Karpas-422 (cell line): ENCODE measurements at regions not wholly inside any gene's neighbourhood (a gene's known extent, or its start where the extent isn't known, plus 50 kb on each side); places are given as distances from the start of the nearest gene placed in this dataset.

Experiments
- DNase-seq: peaks from one replicate; pipeline ENCODE4 v3.0.0-alpha.2; 2015
- H2AFZ ChIP-seq: fragments of 200-600 bp; sonication (generic); 2 replicates; pipeline ENCODE4 v1.6.1; 2014; ENCODE audit warnings: antibody characterized with exemption, low read length, mixed read lengths
- H3K27ac ChIP-seq: fragments of 200-600 bp; sonication (generic); 2 replicates; pipeline ENCODE4 v1.5.1; 2014; ENCODE audit warnings: mild to moderate bottlenecking, low read length, moderate library complexity
- H3K27me3 ChIP-seq: fragments of 200-600 bp; sonication (generic); 2 replicates; pipeline ENCODE4 v1.6.1; 2014; ENCODE audit warnings: low read length, mixed read lengths
- H3K36me3 ChIP-seq: fragments of 200-600 bp; sonication (generic); 2 replicates; pipeline ENCODE4 v1.6.1; 2014; ENCODE audit warnings: low read length, mixed read lengths; ENCODE audit not compliant: insufficient read depth
- H3K4me1 ChIP-seq: fragments of 200-600 bp; sonication (generic); 2 replicates; pipeline ENCODE4 v1.6.1; 2014; ENCODE audit warnings: mild to moderate bottlenecking, low read length, mixed read lengths
- H3K4me2 ChIP-seq: fragments of 200-600 bp; sonication (generic); 2 replicates; pipeline ENCODE4 v1.6.1; 2014; ENCODE audit warnings: low read length, low read depth, mild to moderate bottlenecking; ENCODE audit not compliant: poor library complexity, severe bottlenecking
- H3K4me3 ChIP-seq: fragments of 200-600 bp; sonication (generic); 2 replicates; pipeline ENCODE4 v1.5.1; 2014; ENCODE audit warnings: mild to moderate bottlenecking, antibody characterized with exemption, low read length, mixed read lengths
- H3K79me2 ChIP-seq: fragments of 200-600 bp; sonication (generic); 2 replicates; pipeline ENCODE4 v1.6.1; 2014; ENCODE audit warnings: mild to moderate bottlenecking, low read length, mixed read lengths
- H3K9ac ChIP-seq: fragments of 200-600 bp; sonication (generic); 2 replicates; pipeline ENCODE4 v1.6.0; 2014; ENCODE audit warnings: low read length
- H3K9me2 ChIP-seq: fragments of 200-600 bp; sonication (generic), shearing (Covaris generic); replicated peaks from 2 replicates; pipeline ENCODE4 v1.6.0; 2014; ENCODE audit warnings: mild to moderate bottlenecking, low read length, moderate library complexity; ENCODE audit not compliant: insufficient read depth
- H3K9me3 ChIP-seq: fragments of 300-700, 200-600 bp; sonication (generic); 2 replicates; pipeline ENCODE4 v1.6.1; 2014; ENCODE audit warnings: low read length, mixed read lengths
- H4K20me1 ChIP-seq: fragments of 200-600 bp; sonication (generic); 2 replicates; pipeline ENCODE4 v1.6.1; 2014; ENCODE audit warnings: mild to moderate bottlenecking, antibody characterized with exemption, low read length, low read depth; ENCODE audit not compliant: insufficient read depth

DNA sequence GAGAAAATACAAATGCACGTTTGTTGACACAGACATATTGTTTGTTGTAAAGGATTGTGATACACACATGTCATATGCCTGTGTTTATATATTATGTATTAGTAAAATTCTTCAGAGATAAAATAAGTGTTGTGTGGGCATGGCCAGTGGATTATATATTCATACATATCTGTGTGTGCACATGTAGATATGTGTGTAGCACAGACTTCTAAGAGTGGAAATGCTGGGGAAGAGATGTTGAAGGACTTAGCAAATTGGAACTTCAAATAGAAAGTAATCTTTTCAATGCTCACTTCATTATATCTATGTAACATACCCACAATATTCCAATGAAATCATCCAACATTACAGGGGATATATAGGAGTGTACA is 413.2 kb downstream of the LMO7 start:
- Histone ChIP-seq H3K79me2 (no peaks in the 10 kb centered on the region), H4K20me1 (no peaks in the 10 kb centered on the region), H3K27me3 (no peaks in the 10 kb centered on the region), H3K4me3 (no peak overlapping the region), H3K9ac (no peak overlapping the region), H2AFZ (no peak overlapping the region), H3K27ac (no peak overlapping the region), H3K9me2 (no peaks in the 10 kb centered on the region), H3K36me3 (no peaks in the 10 kb centered on the region), H3K4me1 (no peaks in the 10 kb centered on the region), H3K9me3 (no peaks in the 10 kb centered on the region), H3K4me2 (no peak overlapping the region)
- DNase-seq, result no peak

DNA sequence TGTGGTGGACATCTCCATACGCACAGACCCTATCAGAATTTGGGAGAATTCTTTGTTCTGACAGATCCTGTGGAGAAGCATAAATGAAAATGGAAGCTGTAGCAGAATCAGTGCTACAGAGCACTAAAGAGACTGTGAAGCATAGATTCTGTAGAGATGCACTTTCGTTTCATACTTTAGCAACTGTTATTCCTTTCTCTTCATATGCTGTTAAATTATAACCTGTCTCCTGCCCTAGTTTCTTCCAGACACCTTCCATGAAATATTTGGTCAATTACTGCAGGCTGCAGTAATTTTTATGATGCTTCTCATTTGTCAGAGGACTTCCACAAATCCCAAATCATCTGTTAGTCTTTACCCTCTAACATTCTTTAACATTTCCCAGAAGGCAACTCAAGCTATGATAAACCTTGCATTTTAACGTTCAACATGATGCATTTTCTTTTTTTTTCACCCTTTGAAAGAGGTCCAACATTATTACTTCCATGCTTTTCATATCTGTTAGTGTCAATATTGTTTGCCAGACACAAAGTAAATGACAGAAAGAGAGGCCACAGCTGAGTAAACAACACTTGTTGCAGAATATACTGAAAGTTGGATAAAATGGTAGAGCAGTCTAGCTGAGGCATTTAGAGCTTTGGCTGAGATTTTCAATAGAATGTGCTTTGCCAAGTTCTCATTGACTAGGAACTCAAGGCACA is 412.7 kb downstream of the LMO7 start:
- H4K20me1 ChIP-seq, result no peaks in the 10 kb centered on the region
- no peak for DNase-seq
- no peak overlapping the region for H3K4me2 ChIP-seq
- H3K9me2 ChIP-seq, result no peaks in the 10 kb centered on the region
- H3K9ac ChIP-seq, result no peak overlapping the region
- H3K36me3 ChIP-seq, result no peaks in the 10 kb centered on the region
- no peaks in the 10 kb centered on the region for H3K79me2 ChIP-seq
- H3K27me3 ChIP-seq, result no peaks in the 10 kb centered on the region
- H2AFZ ChIP-seq, result no peak overlapping the region
- no peak overlapping the region for H3K4me3 ChIP-seq
- H3K27ac ChIP-seq, result no peak overlapping the region
- no peaks in the 10 kb centered on the region for H3K9me3 ChIP-seq
- H3K4me1 ChIP-seq, result no peaks in the 10 kb centered on the region

DNA sequence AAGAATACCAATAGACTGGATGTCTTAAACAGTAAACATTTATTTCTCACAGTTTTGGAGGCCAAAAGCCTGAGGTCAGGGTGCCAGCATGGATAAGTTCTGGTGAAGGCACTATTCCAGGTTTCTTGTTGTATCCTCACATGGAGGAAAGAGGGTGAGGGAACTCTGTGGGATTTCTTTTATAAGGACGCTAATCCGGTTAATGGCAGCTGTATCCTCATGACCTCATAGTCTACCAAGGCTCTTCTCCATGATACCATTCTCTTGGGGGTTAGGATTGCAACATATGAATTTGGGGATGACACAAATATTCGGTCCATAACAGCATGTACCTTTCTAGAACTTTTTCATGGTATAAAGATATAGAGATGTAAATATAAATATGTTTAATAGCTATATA is 412.0 kb downstream of the LMO7 start:
- H3K27ac ChIP-seq, result no peak overlapping the region
- H3K9me2 ChIP-seq, result no peaks in the 10 kb centered on the region
- no peak overlapping the region for H2AFZ ChIP-seq
- no peak overlapping the region for H3K4me3 ChIP-seq
- H4K20me1 ChIP-seq, result no peaks in the 10 kb centered on the region
- H3K9ac ChIP-seq, result no peak overlapping the region
- no peak for DNase-seq
- no peaks in the 10 kb centered on the region for H3K79me2 ChIP-seq
- no peaks in the 10 kb centered on the region for H3K27me3 ChIP-seq
- no peaks in the 10 kb centered on the region for H3K36me3 ChIP-seq
- no peak overlapping the region for H3K4me2 ChIP-seq
- no peaks in the 10 kb centered on the region for H3K9me3 ChIP-seq
- no peaks in the 10 kb centered on the region for H3K4me1 ChIP-seq

- no peaks in the 10 kb centered on the region for H4K20me1 ChIP-seq
- no peak overlapping the region for H2AFZ ChIP-seq
- no peaks in the 10 kb centered on the region for H3K9me3 ChIP-seq
- no peaks in the 10 kb centered on the region for H3K36me3 ChIP-seq
- H3K79me2 ChIP-seq, result no peaks in the 10 kb centered on the region
- H3K4me2 ChIP-seq, result no peak overlapping the region
- H3K9ac ChIP-seq, result no peak overlapping the region
- DNase-seq, result no peak
- no peaks in the 10 kb centered on the region for H3K9me2 ChIP-seq
- no peak overlapping the region for H3K4me3 ChIP-seq
- no peak overlapping the region for H3K27ac ChIP-seq
- no peaks in the 10 kb centered on the region for H3K4me1 ChIP-seq
- H3K27me3 ChIP-seq, result no peaks in the 10 kb centered on the region
Measured at GRCh38 chr13:76043874-76044273, 407.7 kb downstream of the LMO7 start.

GRCh38 chr13:76038920-76039716 is 403.0 kb downstream of the LMO7 start:
- H3K79me2 ChIP-seq, result no peaks in the 10 kb centered on the region
- no peaks in the 10 kb centered on the region for H3K9me2 ChIP-seq
- no peaks in the 10 kb centered on the region for H4K20me1 ChIP-seq
- no peak overlapping the region for H3K9ac ChIP-seq
- H3K4me1 ChIP-seq, result no peaks in the 10 kb centered on the region
- no peaks in the 10 kb centered on the region for H3K36me3 ChIP-seq
- H3K4me3 ChIP-seq, result no peak overlapping the region
- no peak overlapping the region for H2AFZ ChIP-seq
- no peak overlapping the region for H3K4me2 ChIP-seq
- no peak for DNase-seq
- H3K27ac ChIP-seq, result no peak overlapping the region
- H3K27me3 ChIP-seq, result no peaks in the 10 kb centered on the region
- no peaks in the 10 kb centered on the region for H3K9me3 ChIP-seq

DNA sequence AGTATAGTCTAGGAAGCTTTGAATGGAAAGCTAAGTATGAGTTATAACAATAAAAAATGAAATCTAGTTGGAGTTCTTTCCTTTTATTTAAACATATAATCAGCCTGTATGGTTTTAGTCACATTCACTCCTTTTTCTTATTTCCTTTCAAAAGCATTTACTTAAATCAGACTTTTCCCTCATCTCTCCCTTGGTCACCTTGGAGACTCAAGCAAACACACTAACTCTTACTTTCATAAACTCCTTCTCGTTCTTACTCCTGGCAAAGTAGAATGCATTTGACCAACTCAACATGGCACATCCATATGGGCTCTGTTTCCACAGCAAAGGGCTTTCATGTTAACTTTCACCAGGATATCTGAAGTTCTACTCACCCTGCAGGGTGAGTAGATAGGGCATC is 400.0 kb downstream of the LMO7 start:
- Histone ChIP-seq H3K4me3 (no peak overlapping the region), H3K27me3 (no peaks in the 10 kb centered on the region), H2AFZ (no peak overlapping the region), H3K9ac (no peak overlapping the region), H3K9me3 (no peaks in the 10 kb centered on the region), H3K36me3 (no peaks in the 10 kb centered on the region), H3K4me1 (no peaks in the 10 kb centered on the region), H3K4me2 (no peak overlapping the region), H4K20me1 (no peaks in the 10 kb centered on the region), H3K9me2 (no peaks in the 10 kb centered on the region), H3K79me2 (no peaks in the 10 kb centered on the region), H3K27ac (no peak overlapping the region)
- no peak for DNase-seq

GRCh38 chr13:76035711-76036110 is 399.6 kb downstream of the LMO7 start:
- no peak overlapping the region for H2AFZ ChIP-seq
- H3K4me3 ChIP-seq, result no peak overlapping the region

DNA sequence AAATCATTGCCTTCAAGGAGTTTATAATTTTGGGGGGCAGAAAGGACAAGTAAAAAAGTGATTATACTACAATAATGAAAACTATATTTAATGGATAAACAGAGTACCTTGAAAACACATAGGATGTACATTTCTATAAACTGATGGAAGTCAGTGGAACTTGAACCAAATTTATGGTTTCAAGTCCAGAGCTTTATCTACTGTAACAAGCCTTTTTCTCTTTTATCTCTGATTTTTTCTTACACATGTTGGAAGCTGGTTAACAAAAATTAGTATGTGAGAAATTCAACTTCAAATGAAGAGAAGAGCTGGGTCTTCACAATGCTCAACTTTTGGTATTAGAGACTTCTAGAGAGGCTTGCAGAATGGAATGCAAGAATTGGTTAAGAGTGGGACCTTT is 393.6 kb downstream of the LMO7 start:
- H3K4me3 ChIP-seq, result no peak overlapping the region
- H3K27ac ChIP-seq, result no peak overlapping the region
- no peaks in the 10 kb centered on the region for H4K20me1 ChIP-seq
- H3K9me3 ChIP-seq, result no peaks in the 10 kb centered on the region
- no peak overlapping the region for H3K4me2 ChIP-seq
- no peaks in the 10 kb centered on the region for H3K27me3 ChIP-seq
- no peaks in the 10 kb centered on the region for H3K4me1 ChIP-seq
- no peak for DNase-seq
- H3K79me2 ChIP-seq, result no peaks in the 10 kb centered on the region
- H3K9me2 ChIP-seq, result no peaks in the 10 kb centered on the region
- H2AFZ ChIP-seq, result no peak overlapping the region
- no peaks in the 10 kb centered on the region for H3K36me3 ChIP-seq
- no peak overlapping the region for H3K9ac ChIP-seq

More at GRCh38 chr13:76035711-76036110, 399.6 kb downstream of the LMO7 start:
- no peak overlapping the region for H3K4me2 ChIP-seq
- no peak overlapping the region for H3K27ac ChIP-seq
- H3K9me3 ChIP-seq, result no peaks in the 10 kb centered on the region
- no peaks in the 10 kb centered on the region for H4K20me1 ChIP-seq
- no peaks in the 10 kb centered on the region for H3K27me3 ChIP-seq
- H3K79me2 ChIP-seq, result no peaks in the 10 kb centered on the region
- no peaks in the 10 kb centered on the region for H3K4me1 ChIP-seq
- H3K36me3 ChIP-seq, result no peaks in the 10 kb centered on the region
- H3K9me2 ChIP-seq, result no peaks in the 10 kb centered on the region
- H3K9ac ChIP-seq, result no peak overlapping the region
- no peak for DNase-seq
